CD1c-positive myeloid dendritic cell (primary cell): ENCODE measurements at regions not wholly inside any gene's neighbourhood (a gene's known extent, or its start where the extent isn't known, plus 50 kb on each side); places are given as distances from the start of the nearest gene placed in this dataset.
A peak's percentile ranks its signal among the peaks of the same experiment; 100 is the strongest.
"Not testable (repeated sequence)": the region's sequence is repeated elsewhere in the genome, so short reads cannot be mapped to it uniquely, and the experiment has no call there.

Experiments
- DNase-seq: peaks from one replicate; pipeline ENCODE4 v3.0.0-alpha.2; 2016; ENCODE audit errors: extremely low spot score

DNA sequence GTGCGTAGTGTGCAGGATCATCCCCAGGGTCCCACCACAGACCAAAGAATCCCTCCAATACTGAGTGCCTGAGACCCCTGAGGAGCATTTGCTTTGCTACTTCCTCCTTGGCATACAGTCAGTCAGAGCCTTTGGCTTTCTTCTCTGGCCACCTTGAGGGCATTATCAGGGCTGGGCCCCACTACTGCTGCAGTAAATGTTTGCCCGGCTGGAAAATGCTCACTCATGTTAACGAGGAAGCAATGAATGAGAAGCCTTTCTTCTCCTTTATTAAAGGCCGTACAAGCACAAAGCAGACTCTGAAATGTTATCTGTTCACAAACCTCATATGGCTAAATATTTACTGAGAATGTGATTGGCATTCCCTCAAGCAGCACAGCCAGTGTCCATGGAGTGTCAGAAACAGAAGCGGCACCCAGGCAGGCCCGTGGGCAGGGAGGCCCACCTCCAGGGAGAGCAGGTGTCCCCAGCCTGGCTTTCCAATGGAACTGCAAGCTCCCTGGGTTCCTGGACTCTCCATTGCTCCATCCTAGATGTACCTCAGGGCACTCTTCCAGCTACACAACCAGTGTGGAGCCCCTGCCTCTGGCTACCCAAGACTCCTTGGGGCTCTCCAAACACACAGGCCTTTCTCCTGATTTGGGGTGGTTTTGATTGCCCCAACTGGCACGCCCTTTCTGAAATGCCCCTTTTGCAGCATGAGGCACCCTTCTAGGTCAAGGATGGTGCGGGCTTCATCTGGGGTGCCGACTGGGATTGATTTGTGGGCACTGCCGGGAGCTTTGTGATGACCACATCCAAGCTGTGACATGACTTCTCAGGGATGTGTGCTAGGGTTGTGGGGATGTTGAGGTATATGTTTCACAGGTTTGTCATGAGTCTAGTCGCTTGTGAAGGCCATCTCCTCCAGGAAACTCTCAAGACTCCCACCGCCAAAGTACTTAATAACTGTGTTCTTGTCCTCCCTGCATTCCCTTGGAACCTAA is 195.6 kb downstream of the FAM43A start:
- peak; percentile 28 for DNase-seq

DNA sequence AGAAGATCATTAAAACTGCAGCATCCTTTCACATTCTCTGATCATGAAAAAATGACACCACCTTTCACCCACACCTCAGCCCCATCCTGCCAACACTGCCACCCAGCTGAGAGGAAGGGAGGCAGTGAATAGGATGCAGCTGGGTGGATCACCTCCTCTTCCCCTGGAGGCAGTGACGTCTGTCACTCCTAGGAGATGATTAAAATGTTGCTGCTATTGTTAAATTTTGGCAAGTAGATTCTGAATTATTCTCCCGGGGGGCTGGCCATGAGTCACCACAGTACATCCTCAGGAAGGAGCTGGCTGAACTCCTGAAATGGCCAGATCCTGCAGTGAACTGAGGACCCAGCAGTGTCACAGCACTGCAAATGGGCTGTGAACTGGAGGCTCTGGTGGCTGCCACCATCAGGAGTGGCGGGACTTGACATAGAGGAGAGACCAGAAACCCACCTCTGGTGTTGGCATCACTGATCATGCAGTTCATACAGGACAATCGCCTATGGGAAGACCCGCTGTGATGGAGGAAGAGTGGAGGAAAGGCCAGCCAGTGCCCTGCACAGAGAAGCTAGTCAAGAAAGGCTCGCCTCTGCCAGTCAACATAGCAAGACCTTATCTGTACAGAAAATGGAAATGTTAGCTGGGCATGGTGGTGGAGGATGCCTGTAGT is 199.1 kb downstream of the FAM43A start:
- no peak for DNase-seq

DNA sequence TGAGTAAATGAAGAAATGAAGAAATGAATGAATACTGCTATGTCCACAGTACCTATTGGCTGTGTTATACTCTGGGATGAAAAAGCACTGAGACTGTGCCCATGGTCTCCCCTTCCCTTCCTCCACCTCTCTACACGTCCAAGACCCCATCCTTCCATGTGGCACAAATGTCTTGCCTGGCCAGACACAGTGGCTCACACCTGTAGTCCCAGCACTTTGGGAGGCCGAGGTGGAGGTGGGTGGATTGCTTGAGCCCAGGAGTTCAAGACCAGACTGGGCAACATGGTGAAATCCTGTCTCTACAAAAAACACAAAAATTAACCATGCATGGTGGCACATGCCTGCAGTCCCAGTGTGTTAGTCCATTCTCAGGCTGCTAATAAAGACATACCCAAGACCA is 200.1 kb downstream of the FAM43A start:
- no peak for DNase-seq

DNA sequence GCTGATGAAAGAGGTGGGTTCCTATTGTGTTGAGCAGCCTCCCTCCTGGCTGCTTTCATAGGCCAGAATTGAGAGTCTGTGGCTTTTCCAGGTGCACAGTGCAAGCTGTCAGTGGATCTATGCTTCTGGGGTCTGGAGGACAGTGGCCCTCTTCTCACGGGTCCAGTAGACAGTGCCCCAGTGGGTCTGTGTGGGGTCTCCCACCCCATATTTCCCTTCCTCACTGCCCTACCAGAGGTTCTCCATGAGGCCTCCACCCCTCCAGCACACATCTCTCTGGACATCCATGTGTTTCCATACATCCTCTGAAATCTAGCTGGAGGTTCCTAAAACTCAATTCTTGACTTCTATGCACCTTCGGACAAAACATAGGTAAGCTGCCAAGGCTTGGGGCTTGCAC is 201.2 kb downstream of the FAM43A start:
- DNase-seq = no peak

DNA sequence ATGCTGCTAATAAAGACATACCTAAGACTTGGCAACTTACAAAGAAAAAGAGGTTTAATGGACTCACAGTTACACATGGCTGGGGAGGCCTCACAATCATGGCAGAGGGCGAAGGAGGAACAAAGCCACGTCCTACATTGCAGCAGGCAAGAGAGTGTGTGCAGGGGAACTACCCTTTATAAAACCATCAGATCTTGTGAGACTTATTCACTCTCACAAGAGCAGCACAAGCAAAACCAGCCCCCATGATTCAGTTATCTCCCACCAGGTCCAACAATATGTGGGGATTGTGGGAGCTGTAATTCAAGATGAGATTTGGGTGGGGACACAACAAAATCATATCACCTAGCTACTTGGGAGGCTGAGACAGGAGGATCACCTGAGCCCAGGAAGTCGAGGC is 202.4 kb downstream of the FAM43A start:
- not testable (repeated sequence) for DNase-seq

DNA sequence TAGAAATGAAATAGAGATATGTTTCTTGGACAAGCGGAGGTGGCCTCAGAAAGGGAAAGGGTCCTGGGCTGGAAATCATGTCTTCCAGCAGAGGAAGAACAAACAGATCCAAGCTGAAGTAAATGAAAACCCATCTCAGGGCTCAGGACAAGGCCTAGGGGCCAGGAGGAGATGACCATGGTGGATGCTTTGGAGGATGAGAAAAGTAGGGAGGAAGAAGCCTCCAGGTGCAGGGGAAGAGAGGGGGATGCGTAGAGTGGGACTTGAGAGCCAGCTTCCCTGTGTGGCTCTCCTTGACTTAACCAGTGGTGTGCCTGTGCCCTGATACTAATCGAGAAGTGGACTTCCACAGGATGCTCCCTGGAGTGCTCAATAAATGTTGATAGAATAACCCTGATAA is 203.2 kb downstream of the FAM43A start:
- no peak for DNase-seq

DNA sequence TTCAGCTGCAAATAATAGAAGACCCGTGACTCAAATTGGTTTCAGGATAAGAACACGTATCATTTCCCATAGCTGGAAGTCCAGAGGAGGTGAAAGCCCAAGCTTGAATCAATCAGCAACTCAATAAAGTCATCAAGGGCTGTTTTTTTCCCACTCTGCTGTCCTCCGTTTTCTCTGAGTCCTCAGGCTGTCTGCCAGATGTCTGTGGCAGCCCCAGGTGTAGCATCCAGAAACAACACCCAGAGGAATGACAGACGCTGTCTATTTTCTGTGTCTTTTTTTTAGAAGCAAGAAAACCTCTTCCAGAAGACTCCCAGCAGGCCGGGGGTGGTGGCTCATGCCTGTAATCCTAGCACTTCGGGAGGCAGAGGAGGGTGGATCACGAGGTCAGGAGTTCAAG is 204.4 kb downstream of the FAM43A start:
- DNase-seq = no peak

DNA sequence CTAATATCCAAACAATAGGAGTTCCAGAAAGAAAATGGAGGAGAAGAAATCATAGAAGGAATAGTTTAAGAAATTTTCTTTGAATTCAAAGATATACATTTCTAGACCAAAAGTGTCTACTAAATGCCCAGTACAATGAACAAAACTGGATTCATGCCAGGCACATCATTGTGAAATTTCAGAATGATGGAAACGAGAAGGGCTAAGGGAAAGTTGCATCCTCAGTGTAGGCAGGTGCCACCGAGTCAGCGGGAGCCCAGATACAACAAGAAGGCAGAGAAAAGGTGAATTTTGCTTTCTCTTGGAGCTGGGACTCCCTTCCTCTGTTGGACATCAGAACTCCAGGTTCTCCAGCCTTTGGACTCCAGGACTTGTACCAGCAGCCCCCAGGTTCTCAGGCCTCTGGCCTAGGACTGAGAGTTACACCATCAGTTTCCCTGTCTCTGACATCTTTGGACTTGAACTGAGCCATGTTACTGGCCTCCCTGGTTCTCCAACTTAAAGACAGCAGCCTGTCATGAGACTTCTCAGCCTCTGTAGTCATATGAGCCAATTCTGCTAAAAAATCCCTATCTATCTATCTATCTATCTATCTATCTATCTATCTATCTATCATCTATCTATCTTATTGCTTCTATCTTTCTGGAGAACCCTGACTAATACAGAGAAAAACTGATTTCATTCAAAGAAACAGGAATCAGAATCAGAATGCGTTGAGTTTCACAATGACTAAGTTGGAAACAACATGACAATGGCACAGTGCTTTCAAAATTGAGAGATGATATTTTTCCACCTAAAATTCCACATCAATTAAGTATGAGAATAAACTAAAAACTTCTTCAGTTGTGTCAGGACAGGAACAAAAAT is 207.7 kb downstream of the FAM43A start:
- DNase-seq = peak; percentile 74

DNA sequence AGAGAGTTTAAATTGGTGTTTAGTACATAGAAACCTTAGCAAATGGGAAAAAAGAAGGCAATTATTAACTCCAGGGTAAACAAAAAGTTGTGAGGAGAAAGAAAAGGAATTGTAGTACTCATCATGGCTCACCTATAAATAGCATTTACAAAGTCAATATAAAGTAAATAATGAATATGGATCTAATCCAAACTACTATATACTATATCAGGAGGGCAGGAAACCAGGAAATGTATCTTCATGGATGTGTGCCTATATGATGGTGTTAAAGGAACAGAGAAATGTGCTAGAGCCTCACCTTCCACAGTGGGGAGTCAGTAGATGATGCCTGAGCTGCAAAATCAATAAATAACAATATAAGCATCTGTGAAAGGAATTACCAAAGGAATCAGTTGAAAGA is 208.9 kb downstream of the FAM43A start:
- DNase-seq = no peak

DNA sequence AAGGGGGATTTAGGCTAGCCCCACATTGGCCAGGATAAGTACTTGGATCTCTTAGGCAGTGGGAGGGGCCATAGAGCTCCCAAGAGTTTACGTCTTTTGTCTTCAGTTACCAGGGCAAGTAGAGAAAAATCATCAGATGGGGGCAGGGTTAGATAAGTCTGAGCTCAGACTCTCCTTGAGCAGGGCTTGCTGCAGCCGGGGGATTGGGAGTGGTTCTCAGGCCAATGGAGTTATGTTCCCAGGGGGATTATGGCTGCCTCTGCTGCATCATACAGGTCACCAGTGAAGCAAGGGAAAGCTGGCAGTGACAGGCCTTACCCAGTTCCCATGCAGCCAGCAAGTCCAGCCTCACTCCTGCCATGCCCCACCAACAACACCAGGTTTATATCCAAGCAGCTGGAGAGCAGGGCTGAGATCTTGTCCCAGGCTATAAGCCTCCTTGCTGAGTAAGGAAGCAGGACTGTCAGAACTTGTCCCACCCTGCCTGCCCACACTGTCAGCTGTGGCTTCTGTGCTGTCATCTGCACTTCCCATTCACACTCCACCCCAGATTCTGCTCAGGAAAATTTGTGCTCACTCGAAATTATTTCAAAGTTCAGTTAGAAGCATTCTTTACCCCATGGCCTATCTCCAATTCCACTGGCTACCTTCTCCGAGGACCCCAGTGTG is 215.3 kb downstream of the FAM43A start:
- peak; percentile 62 for DNase-seq

DNA sequence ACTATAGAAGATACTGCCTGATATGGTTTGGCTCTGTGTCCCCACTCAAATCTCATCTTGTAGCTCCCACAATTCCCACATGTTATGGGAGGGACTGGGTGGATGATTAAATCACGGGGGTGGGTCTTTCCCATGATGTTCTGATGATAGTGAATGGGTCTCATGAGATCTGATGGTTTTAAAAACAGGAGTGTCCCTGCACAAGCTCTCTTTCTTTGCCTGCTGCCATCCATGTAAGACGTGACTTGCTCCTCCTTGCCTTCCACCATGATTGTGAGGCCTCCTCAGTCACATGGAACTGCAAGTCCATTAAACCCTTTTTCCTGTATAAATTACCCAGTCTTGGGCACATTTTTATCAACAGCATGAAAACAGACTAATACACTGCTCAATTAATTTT is 217.8 kb downstream of the FAM43A start:
- not testable (repeated sequence) for DNase-seq

DNA sequence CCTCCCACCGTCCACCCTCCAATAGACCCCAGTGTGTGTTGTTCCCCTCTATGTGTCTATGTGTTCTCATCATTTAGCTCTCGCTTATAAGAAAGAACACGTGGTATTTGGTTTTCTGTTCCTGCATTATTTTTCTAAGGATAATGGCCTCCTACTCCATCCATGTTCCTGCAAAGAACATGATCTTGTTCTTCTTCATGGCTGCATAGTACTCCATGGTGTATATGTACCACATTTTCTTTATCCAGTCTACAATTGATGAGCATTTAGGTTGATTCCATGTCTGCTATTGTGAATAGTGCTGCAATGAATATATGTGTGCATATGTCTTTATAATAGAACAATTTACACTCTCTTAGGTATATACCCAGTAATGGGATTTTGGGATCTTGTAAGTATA is 219.3 kb downstream of the FAM43A start:
- not testable (repeated sequence) for DNase-seq

DNA sequence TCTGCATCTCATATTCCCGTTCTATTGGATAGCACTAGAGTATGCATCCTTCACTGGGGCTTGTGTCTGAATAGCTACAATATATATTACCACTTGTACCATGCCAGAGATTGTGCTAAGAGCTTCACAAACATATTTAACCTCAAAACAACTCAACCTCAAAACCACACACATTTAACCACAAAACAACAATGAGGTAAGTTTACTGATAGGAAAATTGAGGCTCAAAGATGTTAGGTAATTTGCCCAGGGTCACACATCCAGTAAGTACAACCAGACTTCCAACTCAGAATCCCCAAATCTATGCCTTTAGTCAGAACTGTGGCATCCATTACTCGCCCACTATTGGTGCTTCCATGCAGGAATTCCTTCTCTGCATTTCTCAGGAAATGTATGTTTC is 220.0 kb downstream of the FAM43A start:
- no peak for DNase-seq

DNA sequence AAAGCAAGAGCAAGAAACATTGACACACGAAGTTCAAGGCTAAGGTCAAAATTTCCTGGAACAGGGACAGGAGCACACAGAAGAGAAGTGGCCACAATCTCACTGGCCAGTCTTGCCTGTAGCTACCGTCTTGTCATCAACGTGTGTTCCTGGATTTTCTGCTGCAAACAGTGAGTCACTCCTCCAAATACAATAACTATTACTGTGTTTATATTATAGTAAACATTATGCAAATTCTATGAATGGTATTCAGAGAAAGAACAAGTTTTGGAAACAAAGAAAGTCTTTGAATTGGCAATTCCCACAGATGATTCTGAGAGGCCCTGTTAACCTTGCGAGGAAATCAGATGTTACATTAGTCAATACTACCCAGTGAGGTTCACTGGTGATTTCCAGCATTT is 220.5 kb downstream of the FAM43A start:
- DNase-seq = no peak

DNA sequence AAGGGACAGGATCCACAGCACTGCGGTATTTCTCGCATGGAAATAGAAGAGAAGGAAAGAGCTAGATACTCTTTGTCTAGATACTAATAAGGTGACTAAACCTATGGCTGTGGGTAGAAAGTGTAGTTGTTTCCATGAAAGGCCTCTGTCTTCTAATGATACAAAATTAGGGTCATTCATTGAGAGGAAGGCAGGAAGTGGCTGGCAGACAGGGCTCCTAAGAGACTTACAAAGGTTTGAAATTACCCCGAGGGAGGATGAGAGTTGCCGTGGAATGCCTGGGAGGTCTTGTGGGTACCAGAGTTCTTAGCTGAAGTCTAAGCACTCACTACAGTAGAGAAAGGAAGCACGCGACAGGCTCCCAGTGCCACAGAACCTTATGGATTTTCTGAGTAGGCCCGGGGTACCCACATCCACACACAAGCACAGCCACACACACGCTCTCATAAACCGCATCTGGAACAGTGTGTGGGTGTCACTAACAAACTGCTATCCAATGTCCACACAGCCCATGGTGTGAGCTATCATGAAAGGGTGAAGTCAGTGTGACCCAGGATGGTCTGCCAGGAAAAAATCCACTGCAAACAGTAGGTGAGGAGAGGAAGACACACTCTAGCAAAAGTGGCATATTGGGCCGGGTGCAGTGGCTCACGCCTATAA is 221.4 kb downstream of the FAM43A start:
- DNase-seq = no peak

DNA sequence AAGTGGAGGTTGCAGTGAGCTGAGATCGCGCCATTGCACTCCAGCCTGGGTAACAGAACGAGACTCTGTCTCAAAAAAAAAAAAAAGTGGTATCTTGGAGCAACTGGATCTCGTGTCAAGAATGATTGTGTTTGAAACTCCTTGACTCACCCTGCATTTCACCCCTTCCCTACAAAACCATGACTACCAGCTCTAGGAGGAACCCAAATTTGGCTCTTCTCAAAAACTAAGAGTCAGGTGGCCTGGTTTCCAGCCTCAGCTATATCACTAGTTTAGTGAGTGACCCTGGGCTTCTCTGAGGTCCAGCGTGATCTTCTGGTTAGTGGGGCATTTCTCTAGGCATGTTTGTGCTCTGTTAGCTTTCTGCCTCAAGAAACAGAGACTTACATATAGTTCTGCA is 222.1 kb downstream of the FAM43A start:
- peak; percentile 24 for DNase-seq

DNA sequence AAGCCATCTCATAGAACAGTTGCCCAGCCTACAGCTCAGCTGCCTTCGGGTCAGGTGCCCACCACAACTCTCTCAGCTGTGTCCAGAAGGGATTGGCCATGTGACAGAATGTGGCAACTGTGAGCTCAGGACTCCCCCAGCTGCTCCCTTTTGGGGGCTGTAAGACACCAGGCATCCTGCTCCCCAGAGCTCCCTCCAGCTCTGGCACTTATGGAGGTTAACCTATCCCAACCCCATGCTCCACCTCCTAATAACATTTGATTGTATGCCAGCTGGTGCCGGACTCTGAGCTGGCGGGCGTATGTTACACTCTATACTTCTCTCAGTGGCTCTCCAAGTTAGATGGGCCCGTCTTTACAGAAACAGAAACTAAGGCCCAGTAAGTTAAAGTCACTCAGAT is 222.8 kb downstream of the FAM43A start:
- DNase-seq = no peak

DNA sequence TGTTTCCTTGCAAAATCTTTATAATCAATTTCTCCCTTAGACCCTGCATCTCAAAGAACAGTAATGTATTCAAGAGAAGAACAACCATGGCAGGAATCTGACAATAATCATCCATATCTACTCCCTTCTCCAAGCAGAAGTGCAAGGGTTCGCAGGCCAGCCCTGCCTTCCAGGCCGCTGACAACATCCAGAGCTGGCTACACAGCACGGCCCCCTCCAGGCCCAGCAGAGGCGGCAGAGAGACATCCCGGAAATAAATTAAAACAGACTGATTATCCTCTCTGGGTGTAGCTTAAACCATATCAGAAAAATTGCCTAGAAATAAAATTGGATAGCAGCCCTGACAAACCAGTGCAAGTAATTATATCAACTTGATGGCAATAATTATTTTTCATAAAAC is 223.3 kb downstream of the FAM43A start:
- DNase-seq = no peak

DNA sequence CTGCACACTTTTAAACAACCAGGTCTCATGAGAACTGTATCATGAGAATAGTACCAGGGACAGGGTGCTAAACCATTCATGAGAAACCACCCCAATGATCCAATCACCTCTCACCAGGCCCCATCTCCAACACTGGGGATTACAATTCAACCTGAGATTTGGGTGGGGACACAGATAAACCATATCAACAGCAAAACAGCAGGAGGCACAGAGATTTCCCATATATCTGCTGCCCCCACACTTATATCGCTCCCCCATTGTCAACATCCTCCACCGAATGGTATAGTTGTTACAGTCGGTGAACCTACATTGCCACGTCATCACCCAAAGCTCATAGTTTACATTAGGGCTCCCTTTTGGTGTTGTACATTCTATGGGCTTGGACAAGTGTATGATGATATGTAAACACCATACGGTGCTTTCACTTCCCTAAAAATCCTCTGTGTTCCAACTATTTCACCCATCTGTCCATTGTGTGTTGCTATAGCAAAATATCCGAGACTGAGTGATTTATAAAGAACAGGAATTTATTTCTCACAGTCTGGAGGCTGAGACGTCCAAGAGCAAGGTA is 224.8 kb downstream of the FAM43A start:
- no peak for DNase-seq

DNA sequence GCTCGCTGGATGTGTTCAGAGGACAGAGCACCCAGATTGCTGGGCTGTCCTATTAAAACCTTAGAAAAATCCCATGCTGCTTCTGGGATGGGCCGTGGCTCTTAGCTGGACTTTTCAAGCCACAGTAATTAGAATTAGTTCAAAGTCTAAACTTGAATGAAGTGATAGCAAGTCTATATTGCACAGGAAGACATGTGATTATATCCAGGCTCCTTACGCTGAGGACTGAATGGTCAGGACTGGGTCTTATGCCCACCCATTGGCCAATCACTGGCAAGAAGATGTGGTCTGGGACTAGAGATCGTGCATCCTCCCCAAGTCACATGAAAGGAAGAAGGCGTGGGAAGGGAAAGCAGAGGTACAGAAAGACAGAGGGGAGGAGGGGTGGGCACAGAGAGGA is 227.6 kb downstream of the FAM43A start:
- DNase-seq = no peak

DNA sequence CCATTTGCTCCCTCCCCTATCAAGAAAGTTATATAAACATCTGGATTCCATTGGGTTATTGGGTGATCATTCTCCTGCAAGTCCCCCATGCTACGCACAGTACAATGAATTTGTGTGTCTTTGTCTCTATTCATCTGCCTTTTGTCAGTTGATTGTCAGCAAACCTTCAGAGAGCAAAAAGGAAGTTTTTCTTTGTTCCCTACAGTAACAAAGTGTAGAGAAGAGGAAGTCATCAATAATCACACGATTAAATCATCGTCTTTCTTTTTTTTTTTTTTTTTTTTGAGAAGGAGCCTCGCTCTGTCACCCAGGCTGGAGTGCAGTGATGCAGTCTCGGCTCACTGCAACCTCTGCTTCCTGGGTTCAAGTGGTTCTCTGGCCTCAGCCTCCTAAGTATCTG is 239.2 kb downstream of the FAM43A start:
- peak; percentile 66 for DNase-seq
